Testis (tissue), 2 donors: ENCODE measurements at regions not wholly inside any gene's neighbourhood (a gene's known extent, or its start where the extent isn't known, plus 50 kb on each side); places are given as distances from the start of the nearest gene placed in this dataset.
"Not testable (repeated sequence)": the region's sequence is repeated elsewhere in the genome, so short reads cannot be mapped to it uniquely, and the experiment has no call there.

Experiments used
- DNase-seq: peaks from one replicate; pipeline ENCODE4 v3.0.0-alpha.2; 2019
- H3K27ac ChIP-seq, 2 donors: fragments of 200-600 bp; sonication (generic); one replicate each; pipeline ENCODE4 v1.5.1; 2019
- H3K27me3 ChIP-seq: fragments of 200-600 bp; sonication (generic); one replicate; pipeline ENCODE4 v1.5.1; 2019
- H3K36me3 ChIP-seq: fragments of 200-600 bp; sonication (generic); one replicate; pipeline ENCODE4 v1.5.1; 2017; ENCODE audit warnings: low read depth; ENCODE audit errors: missing control alignments
- H3K4me1 ChIP-seq: fragments of 200-600 bp; sonication (generic); one replicate; pipeline ENCODE4 v1.5.1; 2019
- H3K4me3 ChIP-seq, 2 donors: fragments of 200-600 bp; sonication (generic); one replicate each; pipeline ENCODE4 v1.5.1; 2017 to 2019
- H3K9me3 ChIP-seq: fragments of 200-600 bp; sonication (generic); one replicate; pipeline ENCODE4 v1.5.1; 2017
- WGBS, 2 donors: methylation state at CpG; one replicate each; pipeline ENCODE4 v1.1.5; 2018; 5-methylcytosine and 5-hydroxymethylcytosine counted together
- intact Hi-C: fragments of 100-400 bp; cut with DNase I; formaldehyde crosslinking; loops from one replicate; pipeline ENCODE4 v1.15.1; 2023; ENCODE audit warnings: low total_unique reads

GRCh38 chr4:49138818-49139217 lies 152.7 kb downstream of the CWH43 start:
- H3K27ac ChIP-seq, intact Hi-C loops: not testable (repeated sequence)

GRCh38 chr4:49139513-49139912 lies 153.4 kb downstream of the CWH43 start:
- WGBS, 2 donors, result 57 to 60% methylated on average over 8 of the region's 8 CpGs
- H3K36me3 ChIP-seq, DNase-seq, H3K9me3 ChIP-seq, H3K4me1 ChIP-seq, H3K27ac ChIP-seq, H3K27me3 ChIP-seq, H3K4me3 ChIP-seq, intact Hi-C loops: not testable (repeated sequence)

More at GRCh38 chr4:49138818-49139217, 152.7 kb downstream of the CWH43 start:
- WGBS, 2 donors, result 59% methylated on average over 7 of the region's 10 CpGs; no CpG with 5 or more reads in 1 of the 2 donors
- H3K4me1 ChIP-seq, H3K9me3 ChIP-seq, DNase-seq, H3K27me3 ChIP-seq, H3K36me3 ChIP-seq, H3K4me3 ChIP-seq: not testable (repeated sequence)

- WGBS, 2 donors, result 39% methylated on average over 8 of the region's 8 CpGs; no CpG with 5 or more reads in 1 of the 2 donors
- H3K4me1 ChIP-seq, H3K4me3 ChIP-seq, H3K27me3 ChIP-seq, intact Hi-C loops, H3K9me3 ChIP-seq, H3K36me3 ChIP-seq, H3K27ac ChIP-seq: not testable (repeated sequence)
- peak; percentile 46 for DNase-seq
Measured at GRCh38 chr4:49140351-49140750, 154.3 kb downstream of the CWH43 start.

GRCh38 chr4:49141955-49142354 lies 155.9 kb downstream of the CWH43 start:
- DNase-seq, H3K4me3 ChIP-seq, H3K36me3 ChIP-seq, H3K9me3 ChIP-seq, H3K27ac ChIP-seq, intact Hi-C loops, H3K4me1 ChIP-seq, H3K27me3 ChIP-seq: not testable (repeated sequence)
- WGBS, 2 donors, result 58 to 60% methylated on average over 2 to 6 of the region's 8 CpGs

GRCh38 chr4:49147143-49147542 lies 161.1 kb downstream of the CWH43 start:
- 43 to 46% methylated on average over 7 of the region's 7 CpGs for WGBS, 2 donors
- H3K9me3 ChIP-seq, H3K36me3 ChIP-seq, DNase-seq, H3K4me1 ChIP-seq, H3K4me3 ChIP-seq, H3K27me3 ChIP-seq, H3K27ac ChIP-seq, intact Hi-C loops: not testable (repeated sequence)

- H3K4me3 ChIP-seq, H3K27ac ChIP-seq, DNase-seq, H3K4me1 ChIP-seq, H3K36me3 ChIP-seq, H3K27me3 ChIP-seq, intact Hi-C loops, H3K9me3 ChIP-seq: not testable (repeated sequence)
- 38 to 56% methylated on average over 6 of the region's 6 CpGs for WGBS, 2 donors
Measured at GRCh38 chr4:49147596-49147995, 161.5 kb downstream of the CWH43 start.

- H3K4me3 ChIP-seq, DNase-seq, H3K4me1 ChIP-seq, H3K27ac ChIP-seq, H3K36me3 ChIP-seq, H3K9me3 ChIP-seq, intact Hi-C loops, H3K27me3 ChIP-seq: not testable (repeated sequence)
- WGBS, 2 donors, result 46 to 50% methylated on average over 21 of the region's 21 CpGs
Measured at GRCh38 chr4:49149006-49149975, 163.2 kb downstream of the CWH43 start.

- intact Hi-C loops, H3K4me3 ChIP-seq, H3K9me3 ChIP-seq, H3K27ac ChIP-seq, H3K4me1 ChIP-seq, H3K36me3 ChIP-seq, H3K27me3 ChIP-seq, DNase-seq: not testable (repeated sequence)
- 36 to 38% methylated on average over 10 of the region's 10 CpGs for WGBS, 2 donors
Measured at GRCh38 chr4:49150351-49151083, 164.4 kb downstream of the CWH43 start.

- H3K27ac ChIP-seq, intact Hi-C loops, DNase-seq, H3K27me3 ChIP-seq, H3K9me3 ChIP-seq, H3K4me1 ChIP-seq, H3K4me3 ChIP-seq, H3K36me3 ChIP-seq: not testable (repeated sequence)
- WGBS, 2 donors, result 50 to 51% methylated on average over 11 of the region's 11 CpGs
Measured at GRCh38 chr4:49153011-49153410, 166.9 kb downstream of the CWH43 start.

GRCh38 chr4:49154308-49155103 lies 168.4 kb downstream of the CWH43 start:
- H3K27me3 ChIP-seq, H3K4me3 ChIP-seq, intact Hi-C loops, H3K4me1 ChIP-seq, H3K36me3 ChIP-seq, DNase-seq, H3K27ac ChIP-seq, H3K9me3 ChIP-seq: not testable (repeated sequence)
- WGBS, 2 donors, result 48 to 53% methylated on average over 11 of the region's 11 CpGs

- H3K4me1 ChIP-seq, H3K36me3 ChIP-seq, H3K9me3 ChIP-seq, DNase-seq, H3K27ac ChIP-seq, H3K27me3 ChIP-seq, intact Hi-C loops, H3K4me3 ChIP-seq: not testable (repeated sequence)
- 65 to 68% methylated on average over 7 of the region's 7 CpGs for WGBS, 2 donors
Measured at GRCh38 chr4:49155270-49155669, 169.2 kb downstream of the CWH43 start.
